ENCODE measurements at regions not wholly inside any gene's neighbourhood (a gene's known extent, or its start where the extent isn't known, plus 50 kb on each side); places are given as distances from the start of the nearest gene placed in this dataset.
"Not testable (repeated sequence)": the region's sequence is repeated elsewhere in the genome, so short reads cannot be mapped to it uniquely, and the experiment has no call there.

DNA sequence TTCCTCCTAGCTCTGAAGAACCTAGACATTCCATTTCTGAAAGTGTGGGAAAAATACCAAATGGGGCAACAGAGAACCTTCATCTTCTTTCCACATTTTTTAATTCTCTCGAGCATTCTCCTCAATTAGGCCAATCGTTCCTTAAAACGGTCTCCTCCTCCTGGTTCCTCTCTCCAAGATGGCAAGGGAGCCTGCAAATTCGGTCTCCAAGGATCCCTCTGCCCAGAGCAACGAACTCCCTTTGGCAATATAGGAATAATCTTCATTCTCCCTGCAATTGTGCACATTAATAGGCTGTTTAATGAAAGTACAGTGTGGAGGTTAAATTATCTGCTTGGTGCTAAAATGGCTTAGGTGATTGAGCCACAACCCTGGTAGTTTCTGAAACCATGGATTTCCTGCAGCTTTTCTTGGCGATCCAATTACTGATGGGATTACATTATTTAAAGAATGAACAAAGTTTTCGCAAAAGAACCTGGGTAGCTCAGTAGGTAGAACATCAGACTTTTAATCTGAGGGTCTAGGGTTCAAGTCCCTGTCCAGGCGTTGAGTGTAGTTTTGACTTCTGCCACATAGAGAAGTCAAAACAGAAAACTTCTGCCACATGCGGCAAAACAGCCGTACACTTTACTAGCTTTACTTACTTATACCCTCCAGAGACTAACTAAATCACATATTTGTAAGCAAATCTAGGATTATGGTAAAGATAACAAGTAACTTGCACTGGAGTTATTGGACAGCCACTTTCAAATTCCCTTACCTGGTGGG, 102.9 kb upstream of the ZNF184 start:
- H3K9me3 ChIP-seq (replicated peaks): no peaks in the 10 kb centered on the region
- H3K4me3 ChIP-seq: no peak overlapping the region
- DNase-seq: no peak
- no peaks in the 10 kb centered on the region for H3K27me3 ChIP-seq
- H3K27ac ChIP-seq: no peak overlapping the region
- H3K36me3 ChIP-seq: no peaks in the 10 kb centered on the region
- no peaks in the 10 kb centered on the region for H3K4me1 ChIP-seq

DNA sequence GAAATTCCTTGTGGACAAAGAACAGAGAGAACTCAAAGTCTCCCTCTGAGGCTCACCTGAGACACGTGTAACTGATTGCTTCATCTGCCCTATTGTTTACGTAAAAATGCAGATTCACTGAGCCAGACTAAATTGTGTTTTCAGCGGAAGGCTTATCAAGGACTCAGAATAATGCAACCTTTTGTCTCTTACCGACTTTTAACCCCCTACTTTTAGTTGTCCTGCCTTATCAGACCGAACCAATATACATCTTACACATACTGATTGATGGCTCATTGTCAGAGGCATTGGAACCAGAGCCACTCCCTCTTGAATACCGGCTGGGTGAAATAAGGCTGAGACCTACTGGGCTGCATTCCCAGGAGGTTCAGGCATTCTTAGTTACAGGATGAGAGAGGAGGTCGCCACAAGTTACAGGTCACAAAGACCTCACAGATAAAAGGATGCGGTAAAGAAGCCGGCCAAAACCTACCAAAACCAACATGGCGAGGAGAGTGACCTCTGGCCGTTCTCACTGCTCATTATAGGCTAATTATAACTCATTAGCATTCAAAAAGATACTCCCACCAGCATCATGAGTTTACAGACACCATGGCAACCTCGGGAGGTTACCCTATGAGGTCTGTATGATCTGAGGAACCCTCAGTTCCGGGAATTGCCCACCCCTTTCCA, 95.5 kb upstream of the ZNF184 start:
- Histone ChIP-seq H3K27me3 (no peaks in the 10 kb centered on the region), H3K36me3 (no peaks in the 10 kb centered on the region), H3K4me3 (no peak overlapping the region), H3K4me1 (no peaks in the 10 kb centered on the region), H3K27ac (no peak overlapping the region), H3K9me3 (replicated peaks) (no peaks in the 10 kb centered on the region)
- no peak for DNase-seq

DNA sequence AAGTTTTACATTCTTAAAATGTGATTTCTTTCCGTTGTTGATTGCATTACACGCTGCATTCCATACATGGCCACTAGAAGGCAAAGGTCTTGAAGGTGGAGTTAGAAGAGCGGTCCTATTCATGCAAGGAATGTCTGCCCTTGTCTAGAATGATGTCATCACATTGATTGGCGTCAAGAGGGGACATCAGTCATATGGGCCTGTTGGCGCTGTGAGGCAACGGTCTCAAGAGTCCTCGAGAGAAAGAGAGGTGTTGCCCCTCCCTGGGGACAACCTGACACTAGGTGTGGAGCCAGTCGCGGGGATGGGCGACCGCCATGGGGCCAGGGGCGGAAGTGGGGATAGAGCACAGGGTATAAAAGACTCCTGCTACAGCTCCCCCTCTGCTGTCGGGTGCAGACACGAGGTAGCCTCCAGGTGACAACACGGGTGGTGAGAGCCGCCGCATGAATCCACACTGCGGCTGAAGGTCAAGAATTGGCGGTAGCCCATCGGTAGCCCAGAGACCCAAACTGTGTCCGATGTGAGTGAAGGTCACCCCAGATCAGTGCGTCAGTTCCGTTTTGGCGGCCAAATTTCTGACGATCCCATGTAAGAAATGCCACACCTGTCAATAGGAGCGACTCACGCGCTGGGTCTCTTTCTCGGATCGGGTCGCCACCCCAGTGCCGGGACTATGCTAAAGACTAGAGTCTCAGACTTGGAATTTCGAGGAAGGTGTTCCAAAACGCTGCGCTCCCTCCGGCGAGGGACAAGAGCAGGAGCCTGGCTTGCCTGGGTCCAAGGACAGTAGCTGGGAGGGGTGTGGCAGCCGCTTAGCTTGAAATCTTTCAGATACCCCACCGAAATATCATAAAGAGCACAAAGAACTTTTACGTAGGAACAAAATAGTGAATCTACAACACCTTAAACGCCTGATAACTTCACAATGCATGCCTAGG, 93.2 kb upstream of the ZNF184 start:
- no peaks in the 10 kb centered on the region for H3K9me3 ChIP-seq (replicated peaks)
- H3K36me3 ChIP-seq: no peaks in the 10 kb centered on the region
- no peak overlapping the region for H3K4me3 ChIP-seq
- no peaks in the 10 kb centered on the region for H3K27me3 ChIP-seq
- H3K27ac ChIP-seq: no peak overlapping the region
- DNase-seq: no peak
- no peaks in the 10 kb centered on the region for H3K4me1 ChIP-seq

DNA sequence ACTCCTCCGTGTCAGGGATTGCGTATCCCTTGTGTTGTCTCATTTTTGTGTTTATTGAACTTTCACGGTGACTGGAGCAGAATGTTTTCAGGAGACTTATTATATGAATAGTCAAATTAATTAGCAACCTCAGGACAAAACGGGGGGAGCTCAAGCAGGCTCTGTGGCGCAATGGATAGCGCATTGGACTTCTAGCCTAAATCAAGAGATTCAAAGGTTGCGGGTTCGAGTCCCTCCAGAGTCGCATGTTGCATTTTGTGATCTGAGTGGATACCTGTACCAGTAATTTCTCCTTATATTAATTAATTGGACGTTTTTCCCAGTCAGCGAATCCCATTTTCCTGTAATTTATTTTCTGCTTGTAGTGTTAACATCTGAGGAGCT, 89.1 kb upstream of the ZNF184 start:
- Histone ChIP-seq H3K36me3 (no peaks in the 10 kb centered on the region), H3K4me3 (no peak overlapping the region), H3K27me3 (no peaks in the 10 kb centered on the region), H3K27ac (no peak overlapping the region), H3K4me1 (no peaks in the 10 kb centered on the region), H3K9me3 (replicated peaks) (no peaks in the 10 kb centered on the region)
- DNase-seq: no peak

DNA sequence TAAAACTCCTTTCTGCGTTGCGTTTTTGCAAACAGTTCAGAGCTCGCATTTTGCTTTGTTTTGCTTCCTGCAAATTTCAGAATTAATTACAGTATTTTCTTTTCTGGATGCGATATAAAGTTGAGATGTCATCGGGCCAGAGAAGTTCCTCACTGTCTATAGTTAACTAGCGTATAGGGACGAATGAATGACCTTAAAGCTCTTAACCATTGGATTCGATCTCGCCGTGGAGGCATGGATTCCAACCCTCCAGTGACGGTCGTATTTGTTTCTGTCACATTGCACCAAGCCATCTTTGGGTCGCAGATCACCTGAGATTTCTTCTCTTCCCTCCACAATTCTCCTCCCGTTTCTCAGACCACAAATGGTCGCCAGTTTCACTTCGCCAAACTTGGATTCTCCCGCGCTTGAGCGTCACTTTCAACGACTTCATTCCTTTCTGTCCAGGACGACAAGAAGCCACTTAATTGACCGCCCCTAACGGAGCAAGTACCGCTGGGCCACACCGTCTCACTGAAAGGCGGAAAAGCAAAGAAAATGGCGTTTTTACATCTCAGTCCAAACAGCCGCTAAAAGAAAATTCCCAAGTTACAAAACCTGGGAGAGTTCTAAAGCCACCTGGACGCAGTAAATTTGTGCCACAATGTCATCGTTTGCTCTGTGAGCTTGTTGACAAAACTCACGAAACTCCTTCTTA, 85.3 kb upstream of the ZNF184 start:
- DNase-seq: no peak
- Histone ChIP-seq H3K27ac (no peak overlapping the region), H3K36me3 (no peaks in the 10 kb centered on the region), H3K9me3 (replicated peaks) (no peaks in the 10 kb centered on the region), H3K27me3 (no peaks in the 10 kb centered on the region), H3K4me3 (no peak overlapping the region), H3K4me1 (no peaks in the 10 kb centered on the region)

DNA sequence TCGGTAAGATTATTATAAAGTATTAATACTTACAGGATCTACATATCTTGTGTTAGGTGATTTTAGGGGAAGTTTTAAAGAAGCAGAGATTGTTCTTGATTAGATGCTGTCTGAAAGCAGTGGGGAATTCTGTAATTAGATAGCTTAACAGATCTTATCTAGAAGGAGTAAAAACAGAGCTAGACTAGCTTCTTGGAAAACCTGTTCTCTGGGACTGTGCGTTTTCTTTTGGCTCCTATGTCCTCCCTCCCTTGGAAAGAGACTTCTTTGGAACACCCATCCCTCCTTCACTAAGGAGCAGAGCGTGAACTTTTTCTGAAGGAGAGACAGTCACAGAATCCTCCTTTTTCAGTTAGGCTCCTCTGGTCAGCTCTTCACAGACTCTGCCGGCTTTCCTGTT, 83.5 kb upstream of the ZNF184 start:
- Histone ChIP-seq H3K4me1 (no peaks in the 10 kb centered on the region), H3K27ac (no peak overlapping the region), H3K4me3 (no peak overlapping the region), H3K27me3 (no peaks in the 10 kb centered on the region), H3K9me3 (replicated peaks) (no peaks in the 10 kb centered on the region), H3K36me3 (no peaks in the 10 kb centered on the region)
- no peak for DNase-seq

DNA sequence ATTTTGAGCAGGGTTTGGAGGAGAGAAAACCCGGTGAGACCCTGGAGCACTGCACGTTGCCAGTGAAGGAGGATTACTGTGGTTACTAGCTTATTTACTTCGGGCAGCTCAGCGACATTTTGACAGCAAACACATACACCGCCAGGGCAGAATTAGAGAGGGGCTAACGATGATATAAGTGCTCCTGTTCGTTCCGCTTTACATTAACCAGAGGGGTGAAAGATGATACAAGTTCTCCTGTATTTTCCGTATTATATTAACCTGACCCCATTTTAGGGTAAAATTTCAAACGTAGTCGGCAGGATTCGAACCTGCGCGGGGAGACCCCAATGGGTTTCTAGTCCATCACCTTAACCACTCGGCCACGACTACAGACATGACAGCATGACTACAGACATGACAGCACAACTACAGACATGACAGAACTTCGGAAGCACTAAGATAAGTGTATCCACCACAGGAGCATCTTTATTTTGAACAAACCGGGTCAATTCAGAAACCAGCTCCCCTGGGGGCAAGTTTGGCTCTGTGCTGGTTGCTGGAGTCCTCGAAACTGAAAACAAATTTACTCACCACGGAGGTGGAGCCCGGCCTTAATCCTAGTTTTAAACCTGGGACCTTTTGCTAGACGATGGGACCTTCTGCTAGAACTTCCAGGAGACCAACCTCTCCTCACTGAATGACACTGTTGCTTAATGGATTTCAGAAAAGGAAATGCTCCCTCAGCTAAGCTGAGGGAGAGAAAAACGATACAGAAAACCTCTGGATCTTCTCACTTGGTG, 80.4 kb upstream of the ZNF184 start:
- no peaks in the 10 kb centered on the region for H3K36me3 ChIP-seq
- H3K4me1 ChIP-seq: no peaks in the 10 kb centered on the region
- no peak overlapping the region for H3K27ac ChIP-seq
- peak; percentile 5 to 11 for DNase-seq
- no peaks in the 10 kb centered on the region; the same call in 1 of the 2 replicates for H3K27me3 ChIP-seq
- no peak overlapping the region for H3K4me3 ChIP-seq
- no peaks in the 10 kb centered on the region for H3K9me3 ChIP-seq (replicated peaks)

DNA sequence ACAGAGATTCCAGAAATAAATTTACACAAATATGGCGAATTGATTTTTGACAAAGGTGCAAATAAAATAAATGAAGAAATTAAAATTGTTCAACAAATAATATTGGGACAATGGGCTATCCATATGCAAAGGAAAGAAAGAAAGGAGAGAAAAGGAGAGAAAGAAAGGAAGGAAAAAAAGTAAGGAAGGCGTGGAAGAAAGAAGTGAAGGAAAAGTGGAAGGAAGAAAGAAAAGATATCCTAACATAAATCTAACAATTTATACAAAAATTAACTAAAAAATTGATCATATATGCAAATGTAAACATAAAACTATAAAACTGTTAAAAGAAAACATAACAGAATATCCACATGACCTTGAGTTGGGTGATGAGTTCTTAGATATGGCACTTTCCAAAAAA, 78.7 kb upstream of the ZNF184 start:
- Histone ChIP-seq H3K9me3 (replicated peaks) (no peaks in the 10 kb centered on the region), H3K4me3 (no peak overlapping the region), H3K4me1 (no peaks in the 10 kb centered on the region), H3K36me3 (no peaks in the 10 kb centered on the region), H3K27ac (no peak overlapping the region), H3K27me3 (no peaks in the 10 kb centered on the region; the same call in 1 of the 2 replicates)
- no peak for DNase-seq

DNA sequence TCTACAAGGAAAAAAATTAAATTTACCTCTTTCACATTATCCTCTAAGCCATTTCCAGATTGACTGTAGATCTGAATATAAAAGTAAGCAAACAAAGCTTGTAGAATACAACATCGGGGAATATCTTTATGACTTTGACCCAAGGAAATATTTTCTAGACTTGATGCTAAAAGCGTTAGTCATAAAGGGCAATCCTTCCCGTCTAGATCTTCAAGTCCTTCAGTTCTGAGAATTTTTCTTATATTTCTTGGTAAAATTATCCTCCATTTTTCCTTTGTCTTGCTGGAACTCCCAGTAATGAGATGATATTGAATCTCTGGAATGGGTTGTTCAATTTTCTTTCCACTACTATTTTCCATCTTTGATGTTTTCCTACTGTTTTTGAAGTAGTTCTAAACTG, 77.8 kb upstream of the ZNF184 start:
- Histone ChIP-seq H3K36me3 (no peaks in the 10 kb centered on the region), H3K27me3 (no peaks in the 10 kb centered on the region; the same call in 1 of the 2 replicates), H3K27ac (no peak overlapping the region)

DNA sequence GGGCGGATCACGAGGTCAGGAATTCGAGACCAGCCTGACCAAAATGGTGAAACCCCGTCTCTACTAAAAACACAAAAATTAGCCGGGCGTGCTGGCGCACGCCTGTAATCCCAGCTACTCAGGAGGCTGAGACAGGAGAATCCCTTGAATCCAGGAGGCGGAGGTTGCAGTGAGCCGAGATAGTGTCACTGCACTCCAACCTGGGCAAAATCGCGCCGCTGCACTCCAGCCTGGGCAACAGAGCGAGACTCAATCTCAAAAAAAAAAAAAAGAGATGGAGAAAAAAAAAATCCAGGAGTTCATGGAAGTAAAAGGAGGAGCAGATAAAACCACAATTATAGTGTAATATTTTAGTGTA, 76.3 kb upstream of the ZNF184 start:
- not testable (repeated sequence) for H3K9me3 ChIP-seq (replicated peaks); H3K36me3 ChIP-seq; H3K27me3 ChIP-seq; H3K27ac ChIP-seq; H3K4me1 ChIP-seq
- H3K4me3 ChIP-seq: peak overlapping the region; percentile 50
- peak in 1 of 2 experiments; percentile 5 for DNase-seq

More for the DNA sequence above, 77.8 kb upstream of the ZNF184 start:
- H3K4me3 ChIP-seq: no peak overlapping the region
- H3K4me1 ChIP-seq: no peaks in the 10 kb centered on the region
- DNase-seq: no peak
- no peaks in the 10 kb centered on the region for H3K9me3 ChIP-seq (replicated peaks)

DNA sequence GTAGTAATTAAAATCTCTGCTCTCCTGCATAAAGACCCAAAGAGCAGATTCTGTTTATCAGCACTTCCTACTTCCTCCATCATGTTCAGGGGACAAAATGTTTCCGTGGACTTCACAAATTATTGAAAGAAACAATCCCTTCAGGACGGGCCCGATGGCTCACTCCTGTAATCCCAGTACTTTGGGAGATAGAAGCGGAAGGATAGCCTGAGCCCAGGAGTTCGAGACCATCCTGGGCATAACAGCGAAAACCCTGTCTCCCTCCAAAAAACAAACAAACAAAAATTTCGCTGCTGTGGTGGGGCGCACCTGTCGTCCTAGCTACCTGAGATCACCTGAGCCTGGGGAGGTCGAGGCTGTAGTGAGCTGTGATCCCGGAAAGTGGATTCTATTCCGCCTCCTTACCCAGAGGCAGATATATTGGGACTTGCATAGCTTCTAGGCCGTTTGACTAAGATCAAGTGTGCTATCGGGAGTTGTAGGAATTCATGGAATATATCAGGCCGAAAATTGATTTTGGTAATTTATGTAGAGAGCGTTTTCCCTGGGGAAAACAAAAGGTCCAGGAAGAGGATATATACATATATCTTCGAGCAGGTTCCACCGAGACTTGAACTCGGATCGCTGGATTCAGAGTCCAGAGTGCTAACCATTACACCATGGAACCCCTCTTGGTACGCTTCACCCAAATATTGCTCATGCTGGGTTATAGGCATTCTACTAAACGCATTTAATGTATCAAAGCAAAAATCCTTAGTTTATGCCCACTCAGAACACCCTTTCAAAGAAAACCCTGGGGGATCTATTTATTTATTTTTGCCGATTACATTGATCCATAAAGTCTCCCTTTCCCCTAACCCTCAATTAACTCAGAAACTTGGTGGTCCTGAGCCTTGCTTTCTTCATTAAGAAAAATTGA, 74.5 kb upstream of the ZNF184 start:
- peak overlapping the region; percentile 50 for H3K4me3 ChIP-seq
- H3K27me3 ChIP-seq: no peaks in the 10 kb centered on the region; the same call in 1 of the 2 replicates
- H3K27ac ChIP-seq: no peak overlapping the region
- peak; percentile 43 to 65 for DNase-seq
- H3K4me1 ChIP-seq: no peaks in the 10 kb centered on the region
- H3K36me3 ChIP-seq: no peaks in the 10 kb centered on the region
- no peaks in the 10 kb centered on the region for H3K9me3 ChIP-seq (replicated peaks)

DNA sequence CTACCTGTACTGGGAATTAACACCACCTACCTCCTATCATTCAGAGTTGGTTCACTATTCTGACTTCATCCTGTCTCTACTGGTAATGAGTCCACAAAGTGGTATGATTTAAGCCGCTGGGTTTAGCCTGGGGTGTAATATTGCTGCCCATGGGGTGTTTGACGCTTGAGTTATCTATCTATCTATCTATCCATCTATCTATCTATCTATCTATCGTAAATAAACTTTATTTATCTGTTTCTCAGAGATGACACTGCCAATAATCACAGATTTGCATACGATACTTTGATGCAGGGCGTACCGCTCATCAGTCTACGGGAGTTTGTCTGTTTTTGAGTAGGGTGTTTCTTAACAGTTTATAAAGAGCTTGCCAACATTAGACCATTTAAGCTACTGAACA, 73.6 kb upstream of the ZNF184 start:
- DNase-seq: no peak
- H3K27me3 ChIP-seq: no peaks in the 10 kb centered on the region; the same call in 1 of the 2 replicates
- no peaks in the 10 kb centered on the region for H3K9me3 ChIP-seq (replicated peaks)

More for the DNA sequence above, 73.6 kb upstream of the ZNF184 start:
- Histone ChIP-seq H3K27ac (no peak overlapping the region), H3K4me3 (no peak overlapping the region), H3K4me1 (no peaks in the 10 kb centered on the region), H3K36me3 (no peaks in the 10 kb centered on the region)

All from SJCRH30 (cell line).